ENCODE measurements at regions not wholly inside any gene's neighbourhood (a gene's known extent, or its start where the extent isn't known, plus 50 kb on each side); places are given as distances from the start of the nearest gene placed in this dataset.

DNA sequence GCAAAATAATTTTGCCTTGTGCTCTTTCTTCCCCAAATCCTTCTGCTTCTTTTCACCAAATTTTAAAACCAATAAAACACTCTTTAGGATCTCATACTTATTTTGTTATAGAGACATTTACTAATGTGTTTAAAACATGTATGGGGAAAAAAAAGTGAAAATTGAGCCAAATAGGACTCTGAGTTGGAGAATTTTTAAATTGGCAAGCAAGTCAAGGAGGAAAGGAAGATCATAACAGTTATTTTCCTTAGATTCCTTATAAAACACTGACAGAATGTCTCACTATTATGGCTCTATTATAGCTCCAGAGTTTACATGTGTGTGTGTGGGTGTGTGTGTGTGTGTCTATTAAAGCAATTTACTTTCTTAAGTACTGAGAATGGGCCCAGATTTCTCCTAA lies 220.5 kb downstream of the SLC6A15 start:
- no peaks in the 10 kb centered on the region for H3K27me3 Mint-ChIP-seq (ENCODE audit: insufficient read depth, low read depth)
- Histone ChIP-seq H4K20me1 (ENCODE audit: low read depth) (no peaks in the 10 kb centered on the region), H2AFZ (replicated peaks) (peak overlapping the region; percentile 26), H3K4me2 (no peak overlapping the region), H3K79me2 (ENCODE audit: low read depth) (no peaks in the 10 kb centered on the region), H3K9me3 (ENCODE audit: low read depth) (no peaks in the 10 kb centered on the region), H3K4me1 (no peaks in the 10 kb centered on the region), H3F3A (ENCODE audit: low read depth) (no peaks in the 10 kb centered on the region), H3K9ac (no peak overlapping the region), H3K4me3 (no peak overlapping the region), H3K27me3 (no peaks in the 10 kb centered on the region), H3K36me3 (no peaks in the 10 kb centered on the region), H3K27ac (no peak overlapping the region)
- TF ChIP-seq EZH2 (IDR thresholded peaks at IDR 0.05) (no peak), EZH2phosphoT487 (IDR thresholded peaks at IDR 0.05) (no peak)
- TF ChIP-seq, protein P1, sequence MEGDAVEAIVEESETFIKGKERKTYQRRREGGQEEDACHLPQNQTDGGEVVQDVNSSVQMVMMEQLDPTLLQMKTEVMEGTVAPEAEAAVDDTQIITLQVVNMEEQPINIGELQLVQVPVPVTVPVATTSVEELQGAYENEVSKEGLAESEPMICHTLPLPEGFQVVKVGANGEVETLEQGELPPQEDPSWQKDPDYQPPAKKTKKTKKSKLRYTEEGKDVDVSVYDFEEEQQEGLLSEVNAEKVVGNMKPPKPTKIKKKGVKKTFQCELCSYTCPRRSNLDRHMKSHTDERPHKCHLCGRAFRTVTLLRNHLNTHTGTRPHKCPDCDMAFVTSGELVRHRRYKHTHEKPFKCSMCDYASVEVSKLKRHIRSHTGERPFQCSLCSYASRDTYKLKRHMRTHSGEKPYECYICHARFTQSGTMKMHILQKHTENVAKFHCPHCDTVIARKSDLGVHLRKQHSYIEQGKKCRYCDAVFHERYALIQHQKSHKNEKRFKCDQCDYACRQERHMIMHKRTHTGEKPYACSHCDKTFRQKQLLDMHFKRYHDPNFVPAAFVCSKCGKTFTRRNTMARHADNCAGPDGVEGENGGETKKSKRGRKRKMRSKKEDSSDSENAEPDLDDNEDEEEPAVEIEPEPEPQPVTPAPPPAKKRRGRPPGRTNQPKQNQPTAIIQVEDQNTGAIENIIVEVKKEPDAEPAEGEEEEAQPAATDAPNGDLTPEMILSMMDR (IDR thresholded peaks at IDR 0.05) = no peak
- no peak overlapping the region for H3K27ac Mint-ChIP-seq
- peaks cover 4% of the 10 kb centered on the region for H3K4me1 Mint-ChIP-seq
- H3K9me3 Mint-ChIP-seq = no peaks in the 10 kb centered on the region
- DNase-seq (ENCODE audit: low spot score) = no peak
- H3K4me3 Mint-ChIP-seq = no peak overlapping the region
- H3K36me3 Mint-ChIP-seq = no peaks in the 10 kb centered on the region

DNA sequence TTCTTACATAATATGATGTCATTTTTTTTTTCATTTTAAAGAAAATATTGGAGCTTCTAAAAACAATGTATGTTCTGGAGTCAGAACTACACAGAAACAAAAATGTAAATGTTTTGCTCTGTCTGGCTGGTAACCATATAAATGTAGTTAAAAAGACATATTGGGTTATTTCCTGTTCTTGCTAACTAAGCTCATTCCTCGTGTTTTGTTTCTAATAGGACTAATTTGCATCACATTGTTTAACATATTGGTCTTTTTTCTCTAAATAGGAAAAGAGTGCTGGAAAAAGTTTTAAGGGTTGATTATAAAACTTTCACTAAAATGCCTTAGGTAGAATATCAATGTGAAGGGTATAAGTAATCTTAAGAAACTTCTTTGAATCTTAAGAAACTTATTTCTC lies 221.3 kb downstream of the SLC6A15 start:
- no peak for DNase-seq (ENCODE audit: low spot score)
- Histone ChIP-seq H3K27ac (no peak overlapping the region), H3K9ac (no peak overlapping the region), H3F3A (ENCODE audit: low read depth) (no peaks in the 10 kb centered on the region), H3K9me3 (ENCODE audit: low read depth) (no peaks in the 10 kb centered on the region), H3K4me1 (no peaks in the 10 kb centered on the region), H3K4me3 (no peak overlapping the region), H3K79me2 (ENCODE audit: low read depth) (no peaks in the 10 kb centered on the region), H4K20me1 (ENCODE audit: low read depth) (no peaks in the 10 kb centered on the region), H3K27me3 (no peaks in the 10 kb centered on the region), H3K4me2 (no peak overlapping the region), H3K36me3 (no peaks in the 10 kb centered on the region), H2AFZ (replicated peaks) (peak overlapping the region; percentile 26)
- H3K27ac Mint-ChIP-seq = no peak overlapping the region
- no peaks in the 10 kb centered on the region for H3K36me3 Mint-ChIP-seq
- H3K9me3 Mint-ChIP-seq = no peaks in the 10 kb centered on the region
- H3K4me3 Mint-ChIP-seq = no peak overlapping the region
- peaks cover 4% of the 10 kb centered on the region for H3K4me1 Mint-ChIP-seq
- TF ChIP-seq, protein P1 (IDR thresholded peaks at IDR 0.05) = no peak
- TF ChIP-seq EZH2phosphoT487 (IDR thresholded peaks at IDR 0.05) = no peak
- TF ChIP-seq EZH2 (IDR thresholded peaks at IDR 0.05) = no peak
- H3K27me3 Mint-ChIP-seq (ENCODE audit: insufficient read depth, low read depth) = no peaks in the 10 kb centered on the region

DNA sequence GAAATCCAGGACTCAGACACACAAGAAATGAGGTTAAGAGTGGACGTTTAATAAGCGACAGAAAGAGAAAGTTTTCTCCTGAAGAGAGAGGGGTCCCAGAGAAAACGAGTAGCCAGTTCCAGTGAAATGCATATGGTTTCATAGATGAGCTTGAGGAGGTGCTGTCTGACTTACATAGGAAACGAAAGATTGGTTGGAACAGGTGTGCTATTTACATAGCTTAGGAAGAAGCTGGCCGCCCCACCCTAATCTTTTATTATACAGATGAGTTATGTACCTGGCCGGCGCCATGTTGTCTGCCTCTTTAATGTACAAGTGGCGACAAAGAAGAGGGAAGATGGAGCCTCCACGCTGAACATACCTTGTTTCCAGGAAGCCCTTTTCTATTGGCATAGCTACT lies 223.0 kb downstream of the SLC6A15 start:
- Histone ChIP-seq H2AFZ (replicated peaks) (peak overlapping the region; percentile 85), H3K4me1 (no peaks in the 10 kb centered on the region), H3K9me3 (ENCODE audit: low read depth) (no peaks in the 10 kb centered on the region), H3K9ac (no peak overlapping the region), H3K4me2 (no peak overlapping the region), H3K27ac (no peak overlapping the region), H3K79me2 (ENCODE audit: low read depth) (no peaks in the 10 kb centered on the region), H3K27me3 (no peaks in the 10 kb centered on the region), H3K4me3 (no peak overlapping the region), H3F3A (ENCODE audit: low read depth) (no peaks in the 10 kb centered on the region), H3K36me3 (no peaks in the 10 kb centered on the region), H4K20me1 (ENCODE audit: low read depth) (no peaks in the 10 kb centered on the region)
- DNase-seq (ENCODE audit: low spot score) = no peak
- H3K4me3 Mint-ChIP-seq = no peak overlapping the region
- H3K36me3 Mint-ChIP-seq = no peaks in the 10 kb centered on the region
- no peaks in the 10 kb centered on the region for H3K9me3 Mint-ChIP-seq
- H3K27me3 Mint-ChIP-seq (ENCODE audit: insufficient read depth, low read depth) = no peaks in the 10 kb centered on the region
- TF ChIP-seq, protein P1 (IDR thresholded peaks at IDR 0.05) = no peak
- TF ChIP-seq EZH2 (IDR thresholded peaks at IDR 0.05) (no peak), EZH2phosphoT487 (IDR thresholded peaks at IDR 0.05) (no peak)
- H3K27ac Mint-ChIP-seq = no peak overlapping the region
- peaks cover 2% of the 10 kb centered on the region for H3K4me1 Mint-ChIP-seq

Measured in neural progenitor cell (in vitro differentiated cells).